ENCODE measurements at regions not wholly inside any gene's neighbourhood (a gene's known extent, or its start where the extent isn't known, plus 50 kb on each side); places are given as distances from the start of the nearest gene placed in this dataset.

- in situ Hi-C loops (cut with HindIII; ENCODE audit: low sequenced_read_pairs), result no loop called here
- DNase-seq (ENCODE audit: low read depth), result no peak
- H3K4me3 ChIP-seq (ENCODE audit: low read depth, low read length), result no peak overlapping the region
- TF ChIP-seq, protein P1, sequence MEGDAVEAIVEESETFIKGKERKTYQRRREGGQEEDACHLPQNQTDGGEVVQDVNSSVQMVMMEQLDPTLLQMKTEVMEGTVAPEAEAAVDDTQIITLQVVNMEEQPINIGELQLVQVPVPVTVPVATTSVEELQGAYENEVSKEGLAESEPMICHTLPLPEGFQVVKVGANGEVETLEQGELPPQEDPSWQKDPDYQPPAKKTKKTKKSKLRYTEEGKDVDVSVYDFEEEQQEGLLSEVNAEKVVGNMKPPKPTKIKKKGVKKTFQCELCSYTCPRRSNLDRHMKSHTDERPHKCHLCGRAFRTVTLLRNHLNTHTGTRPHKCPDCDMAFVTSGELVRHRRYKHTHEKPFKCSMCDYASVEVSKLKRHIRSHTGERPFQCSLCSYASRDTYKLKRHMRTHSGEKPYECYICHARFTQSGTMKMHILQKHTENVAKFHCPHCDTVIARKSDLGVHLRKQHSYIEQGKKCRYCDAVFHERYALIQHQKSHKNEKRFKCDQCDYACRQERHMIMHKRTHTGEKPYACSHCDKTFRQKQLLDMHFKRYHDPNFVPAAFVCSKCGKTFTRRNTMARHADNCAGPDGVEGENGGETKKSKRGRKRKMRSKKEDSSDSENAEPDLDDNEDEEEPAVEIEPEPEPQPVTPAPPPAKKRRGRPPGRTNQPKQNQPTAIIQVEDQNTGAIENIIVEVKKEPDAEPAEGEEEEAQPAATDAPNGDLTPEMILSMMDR (IDR thresholded peaks at IDR 0.05; ENCODE audit: low read depth, low read length, missing control alignments), result no peak
Observed at GRCh38 chr4:166315721-166316467, 442.9 kb downstream of the TLL1 start.

DNA sequence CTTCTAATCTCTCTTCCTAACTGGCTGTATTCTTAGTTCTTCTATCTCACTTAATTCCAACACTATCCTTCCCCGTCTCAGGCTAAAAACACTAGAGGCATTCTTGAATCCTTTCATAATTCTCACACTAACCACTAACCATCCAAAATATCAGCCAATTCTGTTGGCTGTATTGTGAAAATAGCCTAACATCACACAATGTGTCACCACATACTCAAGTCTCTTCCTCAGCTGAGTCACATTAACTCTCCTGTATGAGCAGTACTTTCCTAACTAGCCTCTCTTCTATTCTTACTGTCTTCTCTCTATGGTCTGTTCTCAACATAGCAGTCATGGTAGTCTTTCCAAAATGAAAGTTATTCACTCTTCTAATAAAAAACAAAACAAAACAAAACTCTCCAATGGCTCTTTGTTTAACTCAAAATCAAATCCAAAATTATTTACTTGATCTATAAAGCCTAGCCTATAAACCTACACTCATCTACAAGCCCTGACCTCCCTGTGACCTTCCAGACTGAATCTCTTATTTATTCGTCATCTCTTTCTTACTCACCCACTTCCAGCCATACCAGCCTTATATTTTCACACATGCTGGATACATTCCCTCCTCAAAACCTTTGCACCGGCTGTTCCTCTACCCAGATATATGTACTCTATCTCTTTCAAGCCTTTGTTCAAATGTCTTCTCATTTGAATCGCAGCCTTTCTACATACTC is 445.9 kb downstream of the TLL1 start:
- TF ChIP-seq, protein P1 (IDR thresholded peaks at IDR 0.05; ENCODE audit: low read depth, low read length, missing control alignments), result no peak
- no peak overlapping the region for H3K4me3 ChIP-seq (ENCODE audit: low read depth, low read length)
- in situ Hi-C loops (cut with HindIII; ENCODE audit: low sequenced_read_pairs), result no loop called here
- DNase-seq (ENCODE audit: low read depth), result peak; percentile 53

DNA sequence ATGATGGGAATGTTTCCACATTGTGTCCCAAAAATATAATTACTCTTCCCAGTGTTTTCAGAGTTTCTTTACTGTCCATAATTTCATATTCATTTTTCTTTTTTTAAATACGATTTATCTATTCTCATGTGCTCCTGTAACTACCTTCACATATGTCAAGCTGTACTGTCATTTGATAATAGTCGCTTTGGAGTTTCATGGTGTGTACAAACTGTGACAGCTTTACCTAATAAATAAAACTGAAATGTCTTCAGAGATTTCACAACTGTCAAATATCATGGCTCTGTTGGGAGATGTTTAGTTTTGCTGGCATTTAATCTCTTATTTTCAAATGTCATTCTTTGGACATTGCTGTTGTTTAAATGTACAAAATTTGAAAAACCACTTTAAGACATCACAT is 450.2 kb downstream of the TLL1 start:
- TF ChIP-seq, protein P1 (IDR thresholded peaks at IDR 0.05; ENCODE audit: low read depth, low read length, missing control alignments), result no peak
- DNase-seq (ENCODE audit: low read depth), result no peak
- in situ Hi-C loops (cut with HindIII; ENCODE audit: low sequenced_read_pairs), result no loop called here
- H3K4me3 ChIP-seq (ENCODE audit: low read depth, low read length), result no peak overlapping the region

DNA sequence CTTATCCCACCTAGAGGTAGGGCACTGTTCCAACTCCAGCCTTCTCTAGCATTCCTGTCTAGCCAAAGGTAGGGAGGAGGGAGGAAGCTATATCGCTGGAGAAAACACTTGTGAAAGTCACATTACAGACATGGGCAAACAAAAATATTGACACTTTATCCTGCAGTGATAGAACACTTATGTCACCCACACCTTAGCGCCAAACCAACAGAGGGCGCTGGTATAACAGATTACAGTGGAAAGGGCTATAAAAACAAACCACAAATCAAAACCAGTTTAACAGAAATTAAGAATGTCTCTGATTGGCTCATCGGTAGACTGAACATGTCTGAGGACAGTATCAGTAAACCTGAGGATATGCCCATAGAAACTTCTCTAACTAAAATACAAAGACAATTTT is 451.3 kb downstream of the TLL1 start:
- H3K4me3 ChIP-seq (ENCODE audit: low read depth, low read length), result no peak overlapping the region
- TF ChIP-seq, protein P1 (IDR thresholded peaks at IDR 0.05; ENCODE audit: low read depth, low read length, missing control alignments), result peak; percentile 34
- in situ Hi-C loops (cut with HindIII; ENCODE audit: low sequenced_read_pairs), result no loop called here
- DNase-seq (ENCODE audit: low read depth), result no peak

GRCh38 chr4:166335256-166335938 is 462.4 kb downstream of the TLL1 start:
- H3K4me3 ChIP-seq (ENCODE audit: low read depth, low read length), result no peak overlapping the region
- DNase-seq (ENCODE audit: low read depth), result no peak
- TF ChIP-seq, protein P1 (IDR thresholded peaks at IDR 0.05; ENCODE audit: low read depth, low read length, missing control alignments), result no peak
- in situ Hi-C loops (cut with HindIII; ENCODE audit: low sequenced_read_pairs), result no loop called here

DNA sequence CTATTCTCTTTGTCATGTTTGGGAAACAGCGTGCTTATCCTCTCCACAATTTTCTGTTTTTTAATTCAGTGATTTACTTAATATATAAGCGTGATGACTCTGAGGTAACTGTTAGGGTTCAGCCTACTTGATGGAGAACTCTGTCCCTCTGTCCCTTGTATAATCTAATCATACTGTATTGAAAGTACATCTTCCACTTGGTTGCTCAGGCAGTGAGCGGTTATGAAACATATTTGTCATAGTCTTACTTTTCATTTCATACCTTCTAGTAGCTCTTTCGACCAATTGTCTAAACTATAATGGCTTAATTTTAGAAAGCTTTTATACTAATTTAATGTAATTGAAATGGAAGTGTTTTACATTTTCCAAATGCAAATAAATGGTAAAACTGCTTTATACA is 469.0 kb downstream of the TLL1 start:
- no peak for DNase-seq (ENCODE audit: low read depth)
- H3K4me3 ChIP-seq (ENCODE audit: low read depth, low read length), result no peak overlapping the region
- TF ChIP-seq, protein P1 (IDR thresholded peaks at IDR 0.05; ENCODE audit: low read depth, low read length, missing control alignments), result no peak
- in situ Hi-C loops (cut with HindIII; ENCODE audit: low sequenced_read_pairs), result no loop called here

Measured in astrocyte of the cerebellum (primary cell).